Left ventricle myocardium inferior (tissue), 1 donor: ENCODE measurements at regions not wholly inside any gene's neighbourhood (a gene's known extent, or its start where the extent isn't known, plus 50 kb on each side); places are given as distances from the start of the nearest gene placed in this dataset.

Experiments used
- DNase-seq: peaks from one replicate; pipeline ENCODE4 v3.0.0-alpha.2; 2020
- H3K27ac ChIP-seq: fragments of 200-600 bp; replicated peaks from 2 replicates; pipeline ENCODE4 v1.8.0; 2021
- H3K27me3 ChIP-seq: fragments of 200-600 bp; 2 replicates; pipeline ENCODE4 v1.8.0; 2021; ENCODE audit warnings: low read depth
- H3K36me3 ChIP-seq: fragments of 200-600 bp; 2 replicates; pipeline ENCODE4 v1.8.0; 2021
- H3K4me1 ChIP-seq: fragments of 200-600 bp; 2 replicates; pipeline ENCODE4 v1.8.0; 2021
- H3K4me3 ChIP-seq: fragments of 200-600 bp; 2 replicates; pipeline ENCODE4 v1.8.0; 2021; ENCODE audit warnings: mild to moderate bottlenecking, moderate library complexity
- H3K9me3 ChIP-seq: fragments of 200-600 bp; replicated peaks from 2 replicates; pipeline ENCODE4 v1.8.0; 2021
- CTCF ChIP-seq: fragments of 200-600 bp; IDR thresholded peaks from 2 replicates; pipeline ENCODE4 v1.8.0; 2021; ENCODE audit warnings: antibody characterized with exemption, mild to moderate bottlenecking, borderline replicate concordance
- intact Hi-C: fragments of 100-400 bp; cut with micrococcal nuclease; formaldehyde crosslinking; loops from one replicate; pipeline ENCODE4 v1.11.0; 2022
- donor health status: DM: no; HTN: yes; CAD: no; lungs with severe emphysema.

- Histone ChIP-seq H3K4me3 (no peak overlapping the region), H3K4me1 (no peaks in the 10 kb centered on the region), H3K27ac (no peak overlapping the region), H3K27me3 (peaks cover 17% of the 10 kb centered on the region), H3K36me3 (no peaks in the 10 kb centered on the region), H3K9me3 (no peaks in the 10 kb centered on the region)
- DNase-seq = no peak
- intact Hi-C loops = no loop called here
- no peak for TF ChIP-seq CTCF
Measured at GRCh38 chr12:127504874-127505273, 762.1 kb upstream of the TMEM132C start.

- Histone ChIP-seq H3K9me3 (peaks cover 7% of the 10 kb centered on the region), H3K36me3 (no peaks in the 10 kb centered on the region), H3K27ac (no peak overlapping the region), H3K27me3 (peaks cover 16% of the 10 kb centered on the region), H3K4me3 (no peak overlapping the region), H3K4me1 (no peaks in the 10 kb centered on the region)
- intact Hi-C loops = no loop called here
- DNase-seq = no peak
- no peak for TF ChIP-seq CTCF
Measured at GRCh38 chr12:127507341-127507740, 759.6 kb upstream of the TMEM132C start.

GRCh38 chr12:127509066-127509778 is 757.7 kb upstream of the TMEM132C start:
- peaks cover 7% of the 10 kb centered on the region for H3K9me3 ChIP-seq
- no peak overlapping the region for H3K27ac ChIP-seq
- peaks cover 15% of the 10 kb centered on the region for H3K27me3 ChIP-seq
- DNase-seq = no peak
- intact Hi-C loops = no loop called here
- H3K4me1 ChIP-seq = no peaks in the 10 kb centered on the region
- no peak overlapping the region for H3K4me3 ChIP-seq
- TF ChIP-seq CTCF = no peak
- H3K36me3 ChIP-seq = no peaks in the 10 kb centered on the region

DNA sequence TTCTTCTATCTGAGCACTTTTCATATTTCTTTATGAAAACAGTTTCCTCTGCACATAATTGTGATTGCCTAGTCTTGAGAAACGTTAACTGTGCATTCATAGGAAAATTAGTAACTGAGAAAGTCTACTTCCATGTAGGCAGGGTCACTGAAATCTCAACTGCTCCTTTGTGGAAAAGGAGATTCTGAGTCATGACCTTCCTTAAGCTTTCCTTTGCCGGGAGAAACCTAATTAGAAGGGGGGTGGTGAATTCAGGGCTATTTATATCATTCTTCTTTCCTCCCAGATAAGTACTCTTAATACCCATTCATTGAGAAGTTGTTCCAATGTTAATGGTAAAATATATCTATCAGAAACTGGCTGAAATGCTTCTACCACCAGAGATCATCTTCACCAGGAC is 751.0 kb upstream of the TMEM132C start:
- no peak for TF ChIP-seq CTCF
- no peaks in the 10 kb centered on the region for H3K36me3 ChIP-seq
- H3K4me1 ChIP-seq = no peaks in the 10 kb centered on the region
- no peaks in the 10 kb centered on the region for H3K9me3 ChIP-seq
- no peak for DNase-seq
- H3K27me3 ChIP-seq = no peaks in the 10 kb centered on the region
- intact Hi-C loops = no loop called here
- H3K27ac ChIP-seq = no peak overlapping the region
- no peak overlapping the region for H3K4me3 ChIP-seq

GRCh38 chr12:127516467-127516866 is 750.5 kb upstream of the TMEM132C start:
- H3K4me3 ChIP-seq = no peak overlapping the region

More at GRCh38 chr12:127516467-127516866, 750.5 kb upstream of the TMEM132C start:
- H3K9me3 ChIP-seq = no peaks in the 10 kb centered on the region
- H3K27me3 ChIP-seq = no peaks in the 10 kb centered on the region
- intact Hi-C loops = no loop called here
- H3K27ac ChIP-seq = no peak overlapping the region
- no peak for DNase-seq
- TF ChIP-seq CTCF = no peak
- H3K4me1 ChIP-seq = no peaks in the 10 kb centered on the region
- H3K36me3 ChIP-seq = no peaks in the 10 kb centered on the region
